Testis (tissue), 2 donors: ENCODE measurements at regions not wholly inside any gene's neighbourhood (a gene's known extent, or its start where the extent isn't known, plus 50 kb on each side); places are given as distances from the start of the nearest gene placed in this dataset.

Source experiments
- CTCF ChIP-seq, 3 experiments: fragments of 450-650 bp in 2 of 3; fragments of 200-600 bp in 1 of 3; sonication (generic) in 1 of 3; IDR thresholded peaks; one replicate each; pipeline ENCODE4 v1.5.1; 2016 to 2019; ENCODE audit warnings: antibody characterized with exemption in 3 of 3, mild to moderate bottlenecking in 2 of 3, moderate library complexity in 1 of 3
- POLR2A ChIP-seq: fragments of 450-650 bp; IDR thresholded peaks from one replicate; pipeline ENCODE4 v1.6.1; 2017; ENCODE audit warnings: antibody characterized with exemption, mild to moderate bottlenecking, moderate library complexity

GRCh38 chr20:57104651-57105204, 161.7 kb downstream of the BMP7 start:
- no peak for TF ChIP-seq POLR2A
- TF ChIP-seq CTCF (IDR thresholded peaks at IDR 0.05) = no peak
